OCI-LY7 (cell line): ENCODE measurements at regions not wholly inside any gene's neighbourhood (a gene's known extent, or its start where the extent isn't known, plus 50 kb on each side); places are given as distances from the start of the nearest gene placed in this dataset.

Experiments used
- BruUV-seq: library from RNA; stranded (reverse); fragments of 400-500 nt; replicated peaks from 2 replicates; lab custom pipeline; 2021; lab: Mats Ljungman, UMichigan
- CTCF ChIA-PET: fragments of 300-600 bp; sonication (Branson Sonifier 250); formaldehyde crosslinking; loops from one replicate; lab custom pipeline; 2022; ENCODE audit warnings: antibody characterized with exemption; ENCODE audit not compliant: unreplicated experiment; lab: Charles Lee
- POLR2A ChIA-PET: fragments of 300-600 bp; sonication (Branson Sonifier 250); formaldehyde crosslinking; loops from one replicate; lab custom pipeline; 2022; ENCODE audit warnings: antibody characterized with exemption; lab: Charles Lee
- DNase-seq: peaks from one replicate; pipeline ENCODE4 v3.0.0-alpha.2; 2015; ENCODE audit warnings: low spot score
- H2AFZ ChIP-seq: fragments of 200-600 bp; sonication (generic), shearing (Covaris generic); 2 replicates; pipeline ENCODE4 v1.6.1; 2014; ENCODE audit warnings: mild to moderate bottlenecking, antibody characterized with exemption, low read length, moderate library complexity
- H3K27ac ChIP-seq: fragments of 200-600 bp; sonication (generic); 2 replicates; pipeline ENCODE4 v1.5.1; 2014; ENCODE audit warnings: mixed run types, low read depth, mild to moderate bottlenecking, moderate library complexity, low read length, inconsistent platforms; ENCODE audit not compliant: poor library complexity, severe bottlenecking
- H3K36me3 ChIP-seq: fragments of 200-600 bp; sonication (generic); 2 replicates; pipeline ENCODE4 v1.6.1; 2014; ENCODE audit warnings: mild to moderate bottlenecking, antibody characterized with exemption, low read length, moderate library complexity, mixed read lengths; ENCODE audit not compliant: insufficient read depth
- H3K4me1 ChIP-seq: fragments of 200-600 bp; sonication (generic); 2 replicates; pipeline ENCODE4 v1.5.1; 2014; ENCODE audit warnings: mild to moderate bottlenecking, low read length; ENCODE audit not compliant: insufficient read depth, poor library complexity, severe bottlenecking
- H3K4me2 ChIP-seq: fragments of 200-600 bp; sonication (generic); 2 replicates; pipeline ENCODE4 v1.6.1; 2014; ENCODE audit warnings: mild to moderate bottlenecking, low read length
- H3K4me3 ChIP-seq: fragments of 200-600 bp; sonication (generic); 2 replicates; pipeline ENCODE4 v1.5.1; 2014; ENCODE audit warnings: mild to moderate bottlenecking, low read depth, low read length; ENCODE audit not compliant: poor library complexity, severe bottlenecking
- H3K79me2 ChIP-seq: fragments of 200-600 bp; sonication (generic); 2 replicates; pipeline ENCODE4 v1.6.1; 2016; ENCODE audit warnings: low read depth, mild to moderate bottlenecking, low read length, moderate library complexity, mixed read lengths; ENCODE audit not compliant: insufficient read depth
- H3K9me2 ChIP-seq: fragments of 200-600 bp; sonication (generic); 2 replicates; pipeline ENCODE4 v1.6.1; 2016; ENCODE audit warnings: mild to moderate bottlenecking, low read length, mixed read lengths; ENCODE audit not compliant: insufficient read depth
- H3K9me3 ChIP-seq: fragments of 200-600 bp; sonication (generic); 2 replicates; pipeline ENCODE4 v1.6.1; 2014; ENCODE audit warnings: mild to moderate bottlenecking, mixed run types, low read length, mixed read lengths
- H4K20me1 ChIP-seq: fragments of 200-600 bp; sonication (generic); 2 replicates; pipeline ENCODE4 v1.6.1; 2014; ENCODE audit warnings: mild to moderate bottlenecking, antibody characterized with exemption, low read length, moderate library complexity, mixed read lengths; ENCODE audit not compliant: insufficient read depth
- EZH2phosphoT487 ChIP-seq: fragments of 200-600 bp; sonication (generic); IDR thresholded peaks from 2 replicates; pipeline ENCODE4 v1.6.1; 2018; ENCODE audit warnings: low read depth, borderline replicate concordance, mild to moderate bottlenecking, mixed run types, antibody characterized with exemption, low read length, moderate library complexity, mixed read lengths
- intact Hi-C: fragments of 100-400 bp; cut with micrococcal nuclease; formaldehyde crosslinking; loops from one replicate; pipeline ENCODE4 v1.10.0; 2022; ENCODE audit not compliant: unreplicated experiment
- TF ChIP-seq, protein P1 (sequence below): fragments of 200-600 bp; sonication (generic); conservative IDR thresholded peaks from 2 replicates; pipeline ENCODE4 v1.5.1; 2014; ENCODE audit warnings: mild to moderate bottlenecking, antibody characterized with exemption, low read length, moderate library complexity, mixed read lengths

DNA sequence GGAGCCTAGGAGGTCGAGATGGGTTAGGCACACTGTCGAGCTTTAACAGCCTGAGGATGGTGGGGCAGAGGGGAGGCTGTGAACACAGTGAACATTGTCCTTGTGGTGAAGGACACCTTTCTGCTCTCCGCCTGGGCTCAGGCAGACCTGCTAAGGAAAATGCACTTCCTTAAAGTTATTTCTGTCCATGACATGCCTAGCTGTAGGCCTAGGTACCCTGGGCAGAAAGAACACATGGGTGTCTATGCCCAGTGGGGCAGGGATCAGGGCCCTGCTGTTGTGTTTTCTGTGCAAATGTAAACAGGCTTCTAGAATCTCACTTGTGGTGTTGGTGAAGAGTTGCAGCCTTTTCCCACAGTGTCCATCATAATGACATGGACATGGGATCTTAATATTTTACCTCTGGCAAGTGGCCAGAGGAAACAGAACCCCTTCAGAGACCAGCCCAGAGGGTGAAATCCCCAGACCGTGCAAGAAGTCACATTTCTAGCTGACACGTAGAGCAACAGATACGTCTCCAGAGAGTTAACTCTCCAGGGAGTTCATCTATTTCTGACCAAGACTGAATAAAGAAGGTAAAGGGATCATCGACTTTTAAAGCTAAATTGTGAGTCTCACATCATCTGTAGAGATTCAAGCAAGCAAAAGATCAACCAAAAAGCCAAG is 79.2 kb downstream of the C9orf152 start:
- Histone ChIP-seq H3K27ac (peak overlapping the region; percentile 95), H3K4me2 (peak overlapping the region; percentile 89), H4K20me1 (no peaks in the 10 kb centered on the region), H2AFZ (no peak overlapping the region), H3K36me3 (peaks cover 16% of the 10 kb centered on the region), H3K79me2 (peaks cover 97% of the 10 kb centered on the region), H3K9me3 (no peaks in the 10 kb centered on the region), H3K4me1 (peaks cover 100% of the 10 kb centered on the region), H3K9me2 (no peaks in the 10 kb centered on the region), H3K4me3 (peak overlapping the region; percentile 57)
- ChIA-PET CTCF (interaction anchor here (1.6 to 6.1 kb wide), 3 partner anchors 15 to 21 kb away, joined by 3 to 37 read pairs (median 5); no protein-coding TSS in a partner anchor), POLR2A (interaction anchor here (0.5 to 9.9 kb wide), 24 partner anchors 9 to 222 kb away, joined by 3 to 136 read pairs (median 4); no protein-coding TSS in a partner anchor)
- BruUV-seq = no TSS peak
- intact Hi-C loops = loop anchor here (2.0 kb wide), 3 partner anchors 14 to 156 kb away; no protein-coding TSS in a partner anchor
- no peak for TF ChIP-seq EZH2phosphoT487
- TF ChIP-seq, protein P1, sequence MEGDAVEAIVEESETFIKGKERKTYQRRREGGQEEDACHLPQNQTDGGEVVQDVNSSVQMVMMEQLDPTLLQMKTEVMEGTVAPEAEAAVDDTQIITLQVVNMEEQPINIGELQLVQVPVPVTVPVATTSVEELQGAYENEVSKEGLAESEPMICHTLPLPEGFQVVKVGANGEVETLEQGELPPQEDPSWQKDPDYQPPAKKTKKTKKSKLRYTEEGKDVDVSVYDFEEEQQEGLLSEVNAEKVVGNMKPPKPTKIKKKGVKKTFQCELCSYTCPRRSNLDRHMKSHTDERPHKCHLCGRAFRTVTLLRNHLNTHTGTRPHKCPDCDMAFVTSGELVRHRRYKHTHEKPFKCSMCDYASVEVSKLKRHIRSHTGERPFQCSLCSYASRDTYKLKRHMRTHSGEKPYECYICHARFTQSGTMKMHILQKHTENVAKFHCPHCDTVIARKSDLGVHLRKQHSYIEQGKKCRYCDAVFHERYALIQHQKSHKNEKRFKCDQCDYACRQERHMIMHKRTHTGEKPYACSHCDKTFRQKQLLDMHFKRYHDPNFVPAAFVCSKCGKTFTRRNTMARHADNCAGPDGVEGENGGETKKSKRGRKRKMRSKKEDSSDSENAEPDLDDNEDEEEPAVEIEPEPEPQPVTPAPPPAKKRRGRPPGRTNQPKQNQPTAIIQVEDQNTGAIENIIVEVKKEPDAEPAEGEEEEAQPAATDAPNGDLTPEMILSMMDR = no peak
- DNase-seq = peak; percentile 92

DNA sequence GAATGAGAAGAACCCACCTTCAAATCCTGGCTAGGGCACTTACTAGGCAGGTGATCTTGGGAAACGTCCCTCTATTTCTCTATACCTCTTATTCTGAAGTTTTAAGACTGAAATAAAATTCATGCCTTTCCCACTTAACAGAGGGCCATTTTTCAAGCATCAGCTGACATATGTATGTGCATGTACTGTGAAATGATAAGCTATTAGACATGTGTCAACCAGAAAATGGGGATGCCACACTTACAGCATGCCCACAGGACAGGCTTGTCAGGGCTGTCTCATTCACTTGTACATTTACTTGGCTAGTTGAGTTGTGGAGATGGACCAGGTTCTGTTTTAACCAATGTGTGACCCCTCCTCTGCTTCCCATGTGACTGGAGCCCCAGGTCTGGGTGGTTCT is 78.5 kb downstream of the C9orf152 start:
- no peak for TF ChIP-seq EZH2phosphoT487
- TF ChIP-seq, protein P1 = no peak
- Histone ChIP-seq H3K9me2 (no peaks in the 10 kb centered on the region), H4K20me1 (no peaks in the 10 kb centered on the region), H2AFZ (no peak overlapping the region), H3K36me3 (peaks cover 18% of the 10 kb centered on the region), H3K79me2 (peaks cover 97% of the 10 kb centered on the region), H3K9me3 (no peaks in the 10 kb centered on the region), H3K4me1 (peaks cover 100% of the 10 kb centered on the region), H3K27ac (peak overlapping the region; percentile 95), H3K4me2 (peak overlapping the region; percentile 89), H3K4me3 (peak overlapping the region; percentile 57)
- no peak for DNase-seq
- CTCF ChIA-PET = interaction anchor here (1.6 to 6.1 kb wide), 3 partner anchors 14 to 20 kb away, joined by 3 to 37 read pairs (median 5); no protein-coding TSS in a partner anchor
- POLR2A ChIA-PET = interaction anchor here (1.0 to 9.9 kb wide), 21 partner anchors 9 to 222 kb away, joined by 3 to 136 read pairs (median 4); no protein-coding TSS in a partner anchor
- intact Hi-C loops = loop anchor here (2.0 kb wide), 3 partner anchors 13 to 157 kb away; no protein-coding TSS in a partner anchor
- BruUV-seq = no TSS peak
